K562 (cell line): ENCODE measurements at regions not wholly inside any gene's neighbourhood (a gene's known extent, or its start where the extent isn't known, plus 50 kb on each side); places are given as distances from the start of the nearest gene placed in this dataset.

Experiments used
- CBX5 ChIP-seq: IDR thresholded peaks from 2 replicates; pipeline ENCODE4 v1.6.1; 2014; ENCODE audit warnings: low read depth, borderline replicate concordance
- CREB3 ChIP-seq: fragments of 450-650 bp; conservative IDR thresholded peaks from 2 replicates; pipeline ENCODE4 v1.6.1; 2016; ENCODE audit warnings: missing genetic modification characterization, low read depth, mild to moderate bottlenecking, missing compliant biosample characterization, moderate library complexity
- EZH2 ChIP-seq: IDR thresholded peaks from 2 replicates; pipeline ENCODE4 v1.6.1; 2012; ENCODE audit warnings: low read depth, mild to moderate bottlenecking, inconsistent platforms, low read length, borderline replicate concordance
- NFYB ChIP-seq: IDR thresholded peaks from 2 replicates; pipeline ENCODE4 v1.6.1; 2011; ENCODE audit warnings: mild to moderate bottlenecking, moderate library complexity; ENCODE audit not compliant: insufficient read length; ENCODE audit errors: extremely low read depth
- NKRF ChIP-seq: fragments of 450-650 bp; IDR thresholded peaks from 2 replicates; pipeline ENCODE4 v1.6.1; 2016; ENCODE audit warnings: borderline replicate concordance
- POLR2AphosphoS5 ChIP-seq: IDR thresholded peaks from 2 replicates; pipeline ENCODE4 v1.6.1; 2011; ENCODE audit warnings: mild to moderate bottlenecking, low read depth, low read length, moderate library complexity; ENCODE audit not compliant: control insufficient read depth, insufficient read depth
- RBM34 ChIP-seq: fragments of 200-400 bp; formaldehyde crosslinking; IDR thresholded peaks from 2 replicates; pipeline ENCODE4 v1.6.1; 2018; ENCODE audit warnings: low read length, borderline replicate concordance; ENCODE audit not compliant: insufficient read depth
- SIN3B ChIP-seq: fragments of 450-650 bp; IDR thresholded peaks from 2 replicates; pipeline ENCODE4 v1.6.1; 2017; ENCODE audit warnings: low read depth, mild to moderate bottlenecking, moderate library complexity

GRCh38 chr2:18265614-18266586 is 294.6 kb downstream of the RDH14 start:
- TF ChIP-seq EZH2 (no peak), CBX5 (no peak), RBM34 (no peak), POLR2AphosphoS5 (no peak), CREB3 (tag) (no peak), NKRF (no peak), SIN3B (no peak), NFYB (no peak)
